ENCODE measurements at regions not wholly inside any gene's neighbourhood (a gene's known extent, or its start where the extent isn't known, plus 50 kb on each side); places are given as distances from the start of the nearest gene placed in this dataset.
A peak's percentile ranks its signal among the peaks of the same experiment; 100 is the strongest.

GRCh38 chr5:20466512-20466911, 478.5 kb upstream of the CDH18 start:
- DNase-seq: no peak

DNA sequence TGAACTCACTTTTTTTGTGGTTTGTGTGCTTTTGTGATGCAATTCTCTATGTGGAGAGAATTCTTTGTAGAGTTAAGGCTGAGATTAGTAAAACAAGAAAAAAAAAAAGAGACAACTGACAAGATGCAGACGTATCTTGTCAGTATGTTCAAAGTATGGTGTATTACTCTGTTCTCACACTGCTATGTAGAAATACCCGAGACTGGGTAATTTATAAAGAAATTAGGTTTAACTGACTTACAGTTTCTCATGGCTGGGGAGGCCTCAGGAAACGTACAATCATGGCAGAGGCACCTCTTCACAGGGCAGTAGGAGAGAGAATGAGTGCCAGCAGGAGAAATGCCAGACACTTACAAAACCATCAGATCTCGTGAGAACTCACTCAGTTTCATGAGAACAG, 475.2 kb upstream of the CDH18 start:
- DNase-seq: no peak

GRCh38 chr5:20446121-20446520, 458.1 kb upstream of the CDH18 start:
- DNase-seq: no peak

GRCh38 chr5:20445326-20445860, 457.4 kb upstream of the CDH18 start:
- no peak for DNase-seq

DNA sequence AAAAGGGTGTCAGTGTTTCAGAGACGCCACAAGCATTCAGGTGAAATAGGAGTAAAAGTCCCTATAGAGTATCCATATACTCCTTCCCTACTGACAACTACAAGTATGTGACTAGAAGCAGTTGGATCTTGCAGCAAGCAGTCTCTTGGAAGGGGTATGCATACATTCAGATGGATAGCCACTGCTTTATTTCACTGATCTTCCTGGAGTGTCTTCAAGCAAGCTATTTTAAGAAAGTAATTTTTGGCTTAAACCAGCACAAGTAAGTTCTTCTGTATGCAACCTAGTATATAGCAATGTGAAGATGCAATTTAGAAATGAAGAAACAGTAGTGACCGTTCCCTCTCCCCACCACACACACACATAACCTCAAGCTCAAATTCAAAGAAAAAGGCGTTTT, 446.8 kb upstream of the CDH18 start:
- DNase-seq: peak; percentile 24

- DNase-seq: no peak
Measured at GRCh38 chr5:20420991-20421595, 433.1 kb upstream of the CDH18 start.
